HG03521 (cell line): ENCODE measurements at regions not wholly inside any gene's neighbourhood (a gene's known extent, or its start where the extent isn't known, plus 50 kb on each side); places are given as distances from the start of the nearest gene placed in this dataset.

Experiments used
- ATAC-seq: cut with Tn5 transposase; IDR thresholded peaks from one replicate; pipeline ENCODE4 v1.9.1; 2021; ENCODE audit warnings: mild to moderate bottlenecking, moderate library complexity; ENCODE audit not compliant: unreplicated experiment

DNA sequence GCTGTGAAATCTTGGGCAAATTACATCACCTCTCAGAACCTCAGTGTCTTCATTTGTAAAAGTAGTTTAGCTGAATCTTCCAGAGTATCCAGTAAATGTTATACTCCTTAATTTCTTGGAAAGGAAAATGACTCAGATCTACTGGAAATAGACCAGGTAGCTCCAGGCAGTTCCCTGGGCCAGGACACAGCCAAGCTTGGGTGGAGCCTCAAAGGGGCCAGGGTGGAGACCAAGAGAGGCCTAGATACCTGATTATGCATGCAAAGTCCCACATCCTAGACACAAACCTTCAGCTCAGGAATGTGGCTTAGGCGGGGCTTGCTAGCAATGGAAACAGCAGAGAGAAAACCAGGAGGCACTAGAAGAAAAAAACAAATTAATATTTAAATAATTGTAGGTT lies 272.8 kb downstream of the MAFB start:
- no peak for ATAC-seq

DNA sequence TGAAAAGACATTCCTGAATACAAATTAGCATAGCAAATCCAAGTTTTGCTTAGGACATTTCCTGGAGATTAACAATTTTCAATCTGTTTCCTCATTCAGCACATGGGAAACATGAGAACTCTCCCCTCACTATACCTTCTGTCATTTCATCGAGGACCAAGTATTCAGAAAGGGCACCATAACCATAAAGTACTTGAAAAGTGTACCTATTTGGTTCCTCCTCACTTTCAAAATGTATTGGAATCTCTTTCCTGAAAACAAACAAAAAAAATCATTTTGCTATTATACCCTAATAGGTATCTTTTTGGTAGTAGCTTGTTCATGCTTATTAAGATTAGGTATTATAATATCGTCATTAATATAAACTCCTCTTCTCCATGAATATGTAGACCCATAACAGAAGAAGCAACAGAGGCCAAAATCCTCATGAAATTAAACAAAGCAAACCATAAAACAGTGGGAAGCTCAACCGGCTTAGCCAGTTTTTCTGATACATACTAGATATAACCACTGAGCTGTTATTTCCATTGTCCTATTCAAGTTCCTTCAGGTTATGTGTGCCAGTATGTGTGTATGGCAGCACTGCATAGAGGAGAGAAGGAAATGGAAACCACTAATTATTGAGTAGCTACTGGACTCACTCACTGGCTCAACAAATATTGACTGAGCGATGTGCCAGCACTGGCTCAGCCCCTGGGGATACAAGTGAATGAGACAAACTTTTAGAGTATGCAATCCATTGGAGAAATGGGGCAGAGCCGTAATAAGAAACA lies 274.0 kb downstream of the MAFB start:
- no peak for ATAC-seq

DNA sequence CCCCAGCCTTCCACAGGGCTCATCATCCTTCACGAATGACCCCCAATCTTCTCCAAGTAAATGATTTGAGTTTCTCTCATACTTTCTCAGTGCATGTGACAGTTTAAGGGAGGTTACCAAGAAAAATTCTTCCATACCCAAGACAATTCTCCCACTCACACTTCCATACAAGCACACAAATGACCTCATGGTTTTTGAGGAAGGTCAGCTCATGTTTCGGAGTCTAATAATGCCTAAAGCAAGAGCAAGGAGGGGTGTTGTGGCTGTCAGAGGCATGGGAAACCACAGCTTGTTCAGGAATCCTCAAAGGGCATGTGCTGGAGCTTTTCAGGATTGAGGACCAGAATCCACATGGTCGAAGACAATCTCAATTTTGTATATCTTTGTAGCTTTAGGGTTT lies 279.0 kb downstream of the MAFB start:
- ATAC-seq = no peak

DNA sequence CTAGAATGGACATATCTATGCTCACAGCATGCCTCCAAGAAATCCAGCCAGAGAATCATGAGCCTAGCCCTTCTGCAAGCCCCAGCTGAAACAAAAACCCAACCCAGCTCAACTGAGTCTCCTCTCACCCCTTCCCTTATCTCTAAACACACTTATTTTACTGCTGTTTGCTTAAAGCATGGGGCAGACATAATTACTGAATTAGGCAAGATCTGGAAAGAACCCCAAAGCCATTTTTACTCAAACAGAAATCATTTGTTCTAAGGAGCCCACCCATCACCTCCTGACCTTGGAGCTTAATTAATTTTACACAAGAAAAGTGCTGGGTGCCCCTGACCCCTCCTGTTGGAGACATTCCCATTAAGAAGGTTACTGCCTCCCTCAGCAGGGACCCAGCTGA lies 291.6 kb downstream of the MAFB start:
- no peak for ATAC-seq

DNA sequence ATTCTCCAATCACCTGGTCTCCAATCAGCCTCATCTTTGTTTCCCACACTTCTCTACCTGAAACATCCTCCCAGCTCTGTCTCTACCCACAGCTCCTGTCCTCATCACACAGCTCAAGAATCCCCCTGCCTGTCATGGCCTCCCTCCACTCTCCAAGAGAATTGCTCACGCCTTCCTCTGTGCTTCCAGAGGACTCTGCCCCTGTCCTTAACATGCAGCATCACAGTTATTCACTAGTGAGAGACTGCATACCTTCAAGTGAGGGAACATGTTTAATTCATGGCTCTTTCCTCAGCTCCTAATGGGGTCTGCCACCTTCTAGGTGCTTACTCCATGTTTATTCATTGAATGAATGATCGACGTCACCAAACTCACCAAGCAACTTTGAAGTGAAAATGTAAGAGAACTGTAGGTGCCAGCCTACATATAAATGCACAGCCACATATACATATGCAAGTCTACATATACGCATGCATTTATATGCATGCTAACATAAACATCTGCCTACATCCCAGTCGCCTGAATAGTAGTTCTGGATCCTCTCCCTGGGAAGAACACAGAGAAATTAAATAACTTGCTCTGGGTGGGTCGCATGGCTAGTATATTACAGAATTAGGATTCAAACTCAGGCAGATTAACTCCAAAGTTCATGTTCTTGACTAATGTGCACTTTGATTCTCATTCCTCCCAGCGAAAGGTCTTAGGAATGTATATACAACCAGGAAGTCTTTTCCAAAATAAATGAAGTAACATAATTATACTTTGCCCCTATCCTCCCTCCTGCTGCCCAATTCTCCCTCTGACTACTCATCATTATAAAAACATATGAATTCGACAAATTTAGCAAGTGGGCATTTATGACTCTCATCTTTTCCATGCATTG lies 295.6 kb downstream of the MAFB start:
- ATAC-seq = no peak

DNA sequence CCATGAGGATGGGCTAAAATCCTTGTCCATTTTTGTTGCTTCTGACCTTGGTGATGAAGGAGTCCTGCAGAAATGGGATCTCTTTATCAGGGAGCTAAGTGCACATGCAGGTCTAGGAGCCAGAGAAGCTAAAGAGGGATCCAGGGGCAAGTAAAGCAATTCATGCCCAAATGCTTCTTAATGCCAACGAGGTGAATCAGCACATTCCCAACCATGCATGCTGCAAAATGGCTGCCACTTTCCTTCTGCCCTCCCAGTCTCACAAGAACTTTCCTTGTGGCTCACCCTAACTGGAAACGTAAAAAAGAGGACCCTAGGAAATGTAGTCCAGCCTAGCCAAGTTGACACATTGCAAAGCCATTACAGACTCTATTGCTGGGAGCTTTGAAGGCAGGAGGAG lies 298.4 kb downstream of the MAFB start:
- no peak for ATAC-seq

DNA sequence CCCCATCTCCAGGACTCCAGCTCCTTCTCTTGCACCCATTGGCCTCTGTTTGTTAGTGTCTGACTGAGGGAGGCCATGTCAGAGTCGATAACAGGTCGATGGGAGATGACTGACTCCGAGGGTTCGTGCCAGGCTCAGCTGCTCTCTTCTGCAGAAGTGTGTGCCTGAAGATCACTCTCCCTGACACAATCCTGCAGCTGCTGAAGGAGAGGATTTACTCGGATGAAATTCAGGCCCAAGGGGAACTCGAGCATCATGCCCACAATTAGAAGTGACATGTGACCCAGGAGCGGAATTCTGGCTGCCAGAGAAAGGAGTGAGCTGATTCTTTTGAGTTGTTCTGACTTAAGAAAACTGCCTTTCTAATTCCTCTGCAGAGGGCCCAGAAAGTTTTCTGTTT lies 318.2 kb downstream of the MAFB start:
- no peak for ATAC-seq

DNA sequence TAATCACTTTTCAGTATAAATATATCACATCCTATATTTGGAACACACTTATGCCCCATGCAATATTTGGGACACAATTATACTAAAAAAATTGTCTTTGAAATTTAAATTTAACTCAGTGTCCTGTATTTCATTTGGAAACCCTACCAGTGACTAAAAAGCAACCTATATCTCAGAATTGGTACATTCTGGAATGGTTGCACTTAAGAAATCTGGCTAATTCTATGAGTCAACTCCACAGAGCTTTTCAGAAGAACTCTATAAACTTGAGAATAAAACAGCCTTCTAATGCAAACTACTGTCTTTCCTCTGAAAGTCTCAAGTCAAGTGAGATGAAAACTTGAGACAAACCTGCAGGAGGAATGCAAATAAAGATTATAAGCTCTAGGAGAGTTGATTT lies 320.2 kb downstream of the MAFB start:
- no peak for ATAC-seq

DNA sequence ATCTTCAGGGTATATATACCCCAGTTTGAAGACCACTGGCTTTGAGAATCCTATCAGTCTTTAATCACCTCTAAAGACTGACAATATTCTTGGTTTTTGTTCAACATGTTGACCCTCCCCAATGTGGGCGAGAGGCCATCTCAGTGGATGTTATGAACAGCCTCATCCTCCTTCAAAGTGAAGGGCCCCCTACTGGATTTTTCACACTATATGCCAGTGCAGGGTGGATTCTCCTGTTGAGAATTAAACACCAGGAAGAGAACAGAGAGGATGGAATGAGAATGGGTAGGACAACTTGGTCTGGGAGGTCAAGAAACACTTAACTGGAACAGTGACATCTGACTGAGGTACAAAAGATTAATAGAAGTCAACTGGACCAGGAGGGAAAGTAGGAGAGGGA lies 327.1 kb downstream of the MAFB start:
- ATAC-seq = no peak

DNA sequence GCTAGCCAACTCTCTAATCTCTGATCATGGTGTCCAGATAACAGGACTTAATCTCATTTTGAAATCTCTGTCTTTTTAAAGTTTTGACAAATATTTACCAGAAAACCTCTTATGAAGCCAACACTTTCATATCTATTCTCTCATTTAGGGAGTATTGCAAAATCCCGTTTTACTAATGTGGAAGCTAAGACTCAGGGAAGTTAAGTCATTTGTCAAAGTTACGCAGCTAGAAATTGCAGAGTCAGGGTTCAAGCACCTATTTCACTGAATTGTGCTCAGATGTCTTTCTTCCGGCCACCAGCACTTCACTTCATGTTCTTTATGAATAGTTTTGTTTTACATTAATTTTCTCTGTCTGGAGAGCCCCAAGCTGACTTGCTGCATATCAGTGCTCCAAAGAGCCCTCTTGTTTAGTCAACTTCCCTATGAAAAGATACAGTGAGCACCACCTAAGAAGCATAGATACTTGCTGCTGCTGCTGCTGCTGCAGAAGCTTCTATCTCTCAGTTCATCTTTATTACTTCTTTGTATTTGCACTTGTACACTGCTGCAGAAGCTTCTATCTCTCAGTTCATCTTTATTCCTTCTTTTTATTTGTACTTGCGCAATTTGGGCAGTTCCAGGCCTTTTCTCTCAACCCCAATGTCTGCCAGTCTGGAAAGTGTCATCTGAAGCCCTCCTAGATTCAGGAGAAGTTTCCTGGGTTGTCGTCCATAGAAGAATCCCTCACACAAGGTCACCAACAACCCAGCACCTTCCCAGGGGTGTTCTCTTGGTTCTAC lies 329.7 kb downstream of the MAFB start:
- no peak for ATAC-seq

DNA sequence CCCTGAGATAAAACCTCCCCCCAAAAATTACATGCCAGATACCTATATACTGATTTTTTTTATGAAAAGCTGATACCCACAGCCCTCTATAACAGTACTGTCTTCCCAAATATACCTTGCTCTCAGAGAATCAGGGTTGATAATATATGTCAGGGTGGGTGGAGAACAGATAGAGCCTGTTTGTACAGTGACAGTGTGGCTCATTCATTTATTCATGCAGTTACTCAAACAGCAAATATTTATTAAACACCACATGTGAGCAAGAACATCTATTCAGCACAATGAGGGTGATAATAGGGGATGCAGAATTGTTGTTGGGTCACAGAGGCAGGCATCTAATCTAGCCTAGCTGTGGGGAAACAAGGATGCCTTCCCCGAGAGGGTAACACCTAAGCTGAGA lies 334.2 kb downstream of the MAFB start:
- ATAC-seq = no peak

DNA sequence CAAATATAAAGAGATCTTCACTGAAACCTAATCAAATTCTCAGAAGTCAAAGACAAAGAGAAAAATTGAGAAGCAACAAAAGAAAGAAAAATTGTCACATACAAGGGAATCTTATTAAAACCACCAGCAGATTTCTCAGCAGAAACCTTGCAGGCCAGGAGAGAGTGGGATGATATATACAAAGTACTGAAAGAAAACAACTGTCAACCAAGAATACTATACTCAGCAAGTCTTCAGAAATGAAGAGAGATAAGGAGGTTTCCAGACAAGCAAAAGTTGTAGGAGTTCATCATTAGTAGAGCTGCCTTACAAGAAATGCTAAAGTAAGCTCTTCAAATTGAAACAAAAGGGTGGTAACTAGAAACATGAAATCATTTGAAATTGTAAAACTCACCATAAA lies 345.6 kb downstream of the MAFB start:
- ATAC-seq = no peak

DNA sequence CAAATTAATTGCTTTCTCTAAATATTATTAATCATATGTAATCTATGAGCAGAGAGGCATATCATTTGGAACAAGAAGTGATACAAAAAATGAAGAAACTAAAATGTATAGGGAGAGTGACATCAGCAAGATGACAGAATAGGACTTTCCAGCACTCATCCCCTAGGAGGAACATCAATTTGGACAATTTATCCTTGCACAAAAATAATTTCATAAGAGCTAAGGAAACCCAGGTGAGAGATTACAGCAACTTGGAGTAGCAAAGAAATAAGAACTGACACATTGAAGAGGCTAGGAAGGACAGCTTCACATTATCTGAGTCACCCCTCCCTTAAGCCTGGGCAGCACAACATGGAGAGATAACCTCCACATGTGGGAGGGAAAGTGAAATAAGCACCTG lies 347.5 kb downstream of the MAFB start:
- ATAC-seq = no peak

DNA sequence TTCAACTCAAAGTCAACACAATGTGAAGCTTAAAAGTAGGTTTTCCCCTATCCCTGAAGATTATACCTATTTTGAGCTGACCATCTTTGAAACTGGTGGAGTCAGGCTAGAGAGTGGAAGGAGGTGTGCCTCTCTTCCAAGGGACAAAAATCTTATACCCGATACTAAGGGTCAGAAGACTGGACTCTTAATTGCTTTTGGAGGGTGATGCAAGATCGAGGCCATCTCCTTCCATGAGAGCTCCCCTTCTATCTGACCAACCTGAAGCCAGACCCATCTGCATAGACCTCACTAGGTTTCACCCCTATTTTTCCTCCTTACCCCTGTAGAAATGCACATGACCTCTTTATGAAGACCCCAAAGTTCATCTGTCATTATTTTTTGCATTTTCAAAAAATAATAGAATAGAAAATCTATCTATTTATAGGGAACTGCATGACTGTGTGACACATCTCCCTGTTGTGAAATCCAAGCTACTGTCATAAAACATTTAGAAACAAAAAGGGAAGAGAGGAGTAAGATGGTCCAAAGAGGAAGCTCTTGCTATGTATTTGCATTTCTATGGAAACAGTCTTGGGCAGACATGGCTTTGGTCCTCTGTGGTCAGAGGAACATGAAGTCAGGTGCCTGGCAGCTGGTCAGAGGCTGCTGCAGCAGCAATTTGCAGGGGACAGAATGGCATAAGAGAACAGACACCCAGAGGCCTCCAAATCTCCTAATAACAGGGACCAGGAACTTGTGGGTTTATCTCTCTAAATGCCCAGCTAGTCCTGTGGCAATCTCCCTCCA lies 349.2 kb downstream of the MAFB start:
- no peak for ATAC-seq

DNA sequence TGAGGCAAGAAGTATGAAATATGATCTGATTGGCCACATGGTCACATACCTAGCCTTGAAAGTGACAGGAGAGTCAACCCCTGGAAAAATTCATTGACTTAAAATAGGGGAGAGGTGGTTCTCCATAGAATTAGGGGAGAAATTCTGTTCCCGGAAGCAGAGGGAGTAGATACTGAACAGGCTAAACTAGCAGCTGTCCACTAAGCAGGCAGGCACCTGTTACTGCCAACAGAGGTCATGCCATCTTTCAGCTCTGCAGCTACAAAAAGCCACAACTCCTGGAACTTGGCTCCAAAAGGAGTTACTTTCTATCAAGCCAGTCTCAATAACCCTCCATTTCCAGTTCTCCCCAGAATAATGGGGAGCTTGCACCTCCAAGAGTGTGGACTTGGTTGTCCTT lies 352.5 kb downstream of the MAFB start:
- ATAC-seq = no peak

DNA sequence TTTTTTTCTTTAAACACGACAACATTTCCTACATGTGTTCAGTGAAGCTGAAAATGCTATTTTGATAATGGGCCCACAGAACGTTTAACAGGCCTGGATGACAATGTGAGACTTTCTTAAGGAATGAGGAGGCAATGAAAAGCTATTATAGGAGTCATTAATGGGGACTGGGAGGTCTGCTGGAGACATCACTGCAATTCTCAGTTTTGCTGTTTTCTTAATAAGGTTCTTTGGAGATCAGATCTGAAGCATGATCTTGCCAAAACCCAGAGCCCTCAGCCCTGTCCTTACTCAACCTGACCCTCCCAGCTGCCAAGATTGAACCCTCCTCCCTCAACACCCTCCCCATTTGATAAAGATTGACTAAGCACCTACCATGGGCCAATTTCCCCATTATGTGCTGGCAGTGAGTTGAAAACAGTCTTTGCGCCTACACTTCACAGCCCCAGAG lies 353.1 kb downstream of the MAFB start:
- no peak for ATAC-seq

DNA sequence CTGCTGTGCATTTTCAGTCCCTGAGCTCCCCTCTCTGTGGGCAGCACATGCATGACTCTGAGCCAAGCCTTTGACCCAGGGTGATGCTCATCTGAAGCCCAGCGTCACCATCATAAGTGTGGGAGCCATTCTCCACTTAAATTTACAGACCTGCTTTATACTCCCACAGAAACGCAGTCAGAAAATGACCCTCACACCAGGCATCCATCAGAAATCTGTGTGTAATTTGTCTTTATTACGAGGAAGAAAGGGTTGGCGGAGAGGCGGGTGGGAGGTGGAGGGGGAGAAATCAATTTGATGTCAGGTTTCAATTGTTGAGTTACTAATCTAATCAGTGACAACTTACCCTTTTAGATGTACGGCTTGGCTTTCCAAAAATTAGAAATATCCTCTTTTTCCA lies 353.6 kb downstream of the MAFB start:
- ATAC-seq = no peak

DNA sequence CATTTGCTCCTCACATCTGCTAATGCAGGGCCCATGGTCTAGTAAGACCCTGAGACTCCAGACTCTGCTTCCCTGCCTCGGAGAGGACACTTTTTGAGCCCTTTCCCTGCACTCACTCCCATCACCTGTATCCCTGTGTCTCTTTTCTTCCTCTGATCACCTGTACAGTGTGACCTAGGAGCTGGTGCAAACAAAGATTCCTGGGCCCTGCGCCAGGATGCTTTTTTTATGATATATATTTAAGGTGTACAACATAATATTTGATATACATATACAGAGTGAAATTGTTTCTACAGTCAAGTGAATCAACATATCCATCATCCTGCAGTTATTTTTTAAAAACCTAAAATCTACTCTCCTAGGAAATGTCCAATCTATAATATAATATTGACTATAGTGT lies 355.4 kb downstream of the MAFB start:
- ATAC-seq = no peak

DNA sequence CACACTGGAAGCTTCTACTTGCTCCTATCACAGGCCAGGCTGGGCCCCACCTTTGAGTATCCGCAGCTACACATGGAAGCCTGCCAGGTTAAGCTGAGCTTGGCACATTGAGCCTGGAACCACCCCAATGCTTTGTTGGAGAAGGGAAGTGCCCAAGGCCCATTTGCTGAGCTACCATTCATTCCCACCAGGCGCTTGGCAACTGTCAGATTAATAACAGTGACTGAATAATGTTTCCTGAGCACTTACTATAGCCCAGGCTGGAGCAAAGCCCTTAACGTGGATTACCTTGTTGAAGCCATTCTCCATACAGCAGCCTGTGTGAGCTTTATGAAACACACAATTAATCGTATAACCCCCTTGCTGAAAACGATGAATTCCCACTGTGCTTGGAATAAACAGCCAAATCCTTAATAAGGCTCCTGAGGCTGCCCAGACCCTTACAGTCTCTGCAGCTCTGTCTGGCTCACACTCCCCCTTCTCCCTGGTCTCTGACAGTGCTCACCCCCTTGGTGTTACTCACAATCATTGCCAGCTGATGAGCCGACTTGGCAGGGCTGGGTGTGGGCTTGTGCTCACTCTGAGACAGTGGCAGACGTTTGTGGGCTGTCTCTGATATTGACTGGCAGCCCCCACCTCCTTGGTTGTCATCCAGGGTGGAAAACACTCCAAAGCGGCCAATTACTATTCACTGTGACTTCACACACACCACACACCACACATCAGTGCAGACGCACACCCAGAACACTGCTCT lies 357.1 kb downstream of the MAFB start:
- ATAC-seq = no peak

DNA sequence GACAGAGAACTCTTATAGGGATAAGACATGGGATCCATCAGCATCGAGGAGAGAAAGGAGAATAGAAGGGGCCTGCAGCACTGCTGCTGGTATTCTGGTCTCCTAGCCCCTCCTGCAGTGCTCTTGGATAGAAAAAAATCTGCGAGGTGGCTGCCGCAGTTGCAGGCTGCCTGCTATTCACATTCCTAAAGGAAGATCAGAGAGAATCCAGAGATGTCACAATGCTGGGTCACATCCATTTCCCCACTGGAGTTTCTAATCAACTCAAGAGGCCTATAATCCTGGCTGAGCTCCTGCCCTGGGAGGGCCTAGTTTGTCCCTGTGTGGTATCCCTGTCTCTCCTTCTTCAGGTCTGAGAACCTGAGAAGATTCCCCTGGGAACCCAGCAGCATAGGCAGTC lies 357.8 kb downstream of the MAFB start:
- no peak for ATAC-seq
